Tibial artery (tissue), 4 donors: ENCODE measurements at regions not wholly inside any gene's neighbourhood (a gene's known extent, or its start where the extent isn't known, plus 50 kb on each side); places are given as distances from the start of the nearest gene placed in this dataset.

Experiments
- DNase-seq, 2 donors: peaks; one replicate each; pipeline ENCODE4 v3.0.0-alpha.2; 2019
- H3K27ac ChIP-seq, 2 donors: fragments of 200-600 bp; sonication (generic) in 1 of 2; 1 replicate in 1 of 2; 2 replicates in 1 of 2; pipeline ENCODE4 v1.5.1; 2018 to 2019; ENCODE audit warnings: mild to moderate bottlenecking in 1 of 2
- H3K27me3 ChIP-seq, 2 donors: fragments of 200-600 bp; sonication (generic) in 1 of 2; one replicate each; pipeline versions ENCODE4 v1.5.1 to v1.6.0; 2016 to 2019
- H3K36me3 ChIP-seq, 3 donors: fragments of 200-600 bp; sonication (generic) in 2 of 3; one replicate each; pipeline ENCODE4 v1.5.1; 2016 to 2019; ENCODE audit warnings: mild to moderate bottlenecking in 2 of 3
- H3K4me1 ChIP-seq, 4 donors: fragments of 200-600 bp; sonication (generic) in 2 of 4; 1 replicate in 3 of 4; 2 replicates in 1 of 4; pipeline ENCODE4 v1.5.1; 2016 to 2019
- H3K4me3 ChIP-seq, 2 donors: fragments of 200-600 bp; sonication (generic) in 1 of 2; 1 replicate in 1 of 2; 2 replicates in 1 of 2; pipeline ENCODE4 v1.5.1; 2018 to 2019; ENCODE audit warnings: mild to moderate bottlenecking in 2 of 2
- H3K9me3 ChIP-seq, 3 donors: fragments of 200-600 bp; sonication (generic) in 1 of 3; one replicate each; pipeline ENCODE4 v1.5.1; 2016 to 2019
- intact Hi-C: fragments of 100-400 bp; cut with DNase I; formaldehyde crosslinking; loops from one replicate; pipeline ENCODE4 v1.15.0; 2023; ENCODE audit warnings: low total_unique reads
- TF ChIP-seq, protein P1 (sequence below), 2 experiments: fragments of 200-600 bp in 1 of 2; fragments of 450-650 bp in 1 of 2; IDR thresholded peaks; one replicate each; pipeline ENCODE4 v1.5.1; 2017 to 2019; ENCODE audit warnings: antibody characterized with exemption in 2 of 2, mild to moderate bottlenecking in 1 of 2, moderate library complexity in 1 of 2

- H3K36me3 ChIP-seq: no peaks in the 10 kb centered on the region
- H3K27me3 ChIP-seq: no peaks in the 10 kb centered on the region
- H3K27ac ChIP-seq: no peak overlapping the region
- no peaks in the 10 kb centered on the region for H3K4me1 ChIP-seq
- no peak overlapping the region for H3K4me3 ChIP-seq
- TF ChIP-seq, protein P1, sequence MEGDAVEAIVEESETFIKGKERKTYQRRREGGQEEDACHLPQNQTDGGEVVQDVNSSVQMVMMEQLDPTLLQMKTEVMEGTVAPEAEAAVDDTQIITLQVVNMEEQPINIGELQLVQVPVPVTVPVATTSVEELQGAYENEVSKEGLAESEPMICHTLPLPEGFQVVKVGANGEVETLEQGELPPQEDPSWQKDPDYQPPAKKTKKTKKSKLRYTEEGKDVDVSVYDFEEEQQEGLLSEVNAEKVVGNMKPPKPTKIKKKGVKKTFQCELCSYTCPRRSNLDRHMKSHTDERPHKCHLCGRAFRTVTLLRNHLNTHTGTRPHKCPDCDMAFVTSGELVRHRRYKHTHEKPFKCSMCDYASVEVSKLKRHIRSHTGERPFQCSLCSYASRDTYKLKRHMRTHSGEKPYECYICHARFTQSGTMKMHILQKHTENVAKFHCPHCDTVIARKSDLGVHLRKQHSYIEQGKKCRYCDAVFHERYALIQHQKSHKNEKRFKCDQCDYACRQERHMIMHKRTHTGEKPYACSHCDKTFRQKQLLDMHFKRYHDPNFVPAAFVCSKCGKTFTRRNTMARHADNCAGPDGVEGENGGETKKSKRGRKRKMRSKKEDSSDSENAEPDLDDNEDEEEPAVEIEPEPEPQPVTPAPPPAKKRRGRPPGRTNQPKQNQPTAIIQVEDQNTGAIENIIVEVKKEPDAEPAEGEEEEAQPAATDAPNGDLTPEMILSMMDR (IDR thresholded peaks at IDR 0.05): no peak
- intact Hi-C loops: no loop called here
- H3K9me3 ChIP-seq: no peaks in the 10 kb centered on the region
- no peak for DNase-seq
These were observed 65.5 kb upstream of the GNPDA2 start for GRCh38 chr4:44791831-44792230.

DNA sequence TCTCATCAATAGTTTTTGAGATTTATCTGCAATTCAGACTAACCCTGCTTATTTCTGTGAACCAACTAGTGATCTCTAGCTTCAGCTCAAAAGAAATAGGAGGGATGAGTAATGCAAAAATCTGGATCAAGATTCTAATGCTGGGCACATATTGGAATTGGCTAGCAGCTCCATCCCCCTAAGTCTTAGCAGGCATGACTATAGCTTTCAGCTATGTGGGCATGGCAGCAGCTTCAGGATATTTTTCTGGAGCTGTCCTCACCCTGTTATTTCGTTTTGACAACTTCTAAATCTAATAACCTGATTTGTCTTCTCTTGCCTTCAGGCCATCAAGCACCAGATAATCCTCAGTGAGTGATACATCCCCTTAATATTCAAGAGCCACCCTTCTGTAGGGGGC is 50.8 kb upstream of the GNPDA2 start:
- Histone ChIP-seq H3K27ac (no peak overlapping the region), H3K36me3 (no peaks in the 10 kb centered on the region), H3K4me1 (no peaks in the 10 kb centered on the region), H3K4me3 (no peak overlapping the region), H3K27me3 (no peaks in the 10 kb centered on the region), H3K9me3 (no peaks in the 10 kb centered on the region)
- no peak for DNase-seq
- intact Hi-C loops: no loop called here
- TF ChIP-seq, protein P1 (IDR thresholded peaks at IDR 0.05): no peak
